SK-N-SH (cell line): ENCODE measurements at regions not wholly inside any gene's neighbourhood (a gene's known extent, or its start where the extent isn't known, plus 50 kb on each side); places are given as distances from the start of the nearest gene placed in this dataset.
A peak's percentile ranks its signal among the peaks of the same experiment; 100 is the strongest.

Source experiments
- EP300 ChIP-seq, 2 experiments: IDR thresholded peaks; 2 replicates each; pipeline versions ENCODE4 v1.4.0 to v1.6.1; 2012; ENCODE audit warnings: borderline replicate concordance in 1 of 2, low read depth in 1 of 2, low read length in 1 of 2
- POLR2AphosphoS5 ChIP-seq: IDR thresholded peaks from 2 replicates; pipeline ENCODE4 v1.6.1; 2012; ENCODE audit warnings: low read depth, low read length
- RAD21 ChIP-seq: IDR thresholded peaks from 2 replicates; pipeline ENCODE4 v1.6.1; 2012; ENCODE audit warnings: mild to moderate bottlenecking, low read length
- RFX5 ChIP-seq: IDR thresholded peaks from 2 replicates; pipeline ENCODE4 v1.6.1; 2012; ENCODE audit warnings: mild to moderate bottlenecking, improper control_type of control experiment, low read length
- RXRA ChIP-seq: IDR thresholded peaks from 2 replicates; pipeline ENCODE4 v1.4.0; 2012; ENCODE audit warnings: low read depth, mild to moderate bottlenecking, borderline replicate concordance
- SMC3 ChIP-seq: IDR thresholded peaks from 2 replicates; pipeline ENCODE4 v1.6.1; 2012; ENCODE audit warnings: low read depth, low read length, improper control_type of control experiment
- TF ChIP-seq, protein P1 (sequence below): fragments of 200-600 bp; sonication (generic); IDR thresholded peaks from 2 replicates; pipeline ENCODE4 v1.6.1; 2017; ENCODE audit warnings: antibody characterized with exemption, mild to moderate bottlenecking, moderate library complexity

DNA sequence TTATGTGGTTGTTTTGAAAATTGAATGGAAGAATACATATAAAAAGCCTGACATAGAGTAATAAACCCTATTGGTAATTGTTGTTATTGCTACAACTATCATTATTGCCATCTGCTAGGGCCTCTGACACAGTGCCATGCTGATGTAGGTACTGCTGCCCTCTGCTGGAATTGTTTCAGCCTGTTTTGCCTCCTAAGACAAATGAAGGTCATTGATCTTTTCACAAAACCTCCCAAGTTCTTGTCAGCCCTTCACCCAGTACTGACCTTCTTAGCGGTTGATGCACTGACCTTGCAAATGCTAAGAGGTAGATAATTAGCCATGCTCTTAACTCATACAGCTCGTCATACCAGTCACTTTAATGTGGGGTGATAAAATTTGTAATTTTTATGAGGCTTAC lies 975.2 kb downstream of the SORCS1 start:
- TF ChIP-seq RFX5 (no peak), RXRA (no peak), EP300 (IDR thresholded peaks at IDR 0.05; ENCODE audit: borderline replicate concordance in 1 of 2, low read depth in 1 of 2, low read length in 1 of 2) (no peak), RAD21 (peak; percentile 68), SMC3 (peak; percentile 37; the same call in 1 of the 2 replicates), POLR2AphosphoS5 (no peak)
- TF ChIP-seq, protein P1, sequence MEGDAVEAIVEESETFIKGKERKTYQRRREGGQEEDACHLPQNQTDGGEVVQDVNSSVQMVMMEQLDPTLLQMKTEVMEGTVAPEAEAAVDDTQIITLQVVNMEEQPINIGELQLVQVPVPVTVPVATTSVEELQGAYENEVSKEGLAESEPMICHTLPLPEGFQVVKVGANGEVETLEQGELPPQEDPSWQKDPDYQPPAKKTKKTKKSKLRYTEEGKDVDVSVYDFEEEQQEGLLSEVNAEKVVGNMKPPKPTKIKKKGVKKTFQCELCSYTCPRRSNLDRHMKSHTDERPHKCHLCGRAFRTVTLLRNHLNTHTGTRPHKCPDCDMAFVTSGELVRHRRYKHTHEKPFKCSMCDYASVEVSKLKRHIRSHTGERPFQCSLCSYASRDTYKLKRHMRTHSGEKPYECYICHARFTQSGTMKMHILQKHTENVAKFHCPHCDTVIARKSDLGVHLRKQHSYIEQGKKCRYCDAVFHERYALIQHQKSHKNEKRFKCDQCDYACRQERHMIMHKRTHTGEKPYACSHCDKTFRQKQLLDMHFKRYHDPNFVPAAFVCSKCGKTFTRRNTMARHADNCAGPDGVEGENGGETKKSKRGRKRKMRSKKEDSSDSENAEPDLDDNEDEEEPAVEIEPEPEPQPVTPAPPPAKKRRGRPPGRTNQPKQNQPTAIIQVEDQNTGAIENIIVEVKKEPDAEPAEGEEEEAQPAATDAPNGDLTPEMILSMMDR = peak; percentile 43
